ENCODE measurements at regions not wholly inside any gene's neighbourhood (a gene's known extent, or its start where the extent isn't known, plus 50 kb on each side); places are given as distances from the start of the nearest gene placed in this dataset.

GRCh38 chr6:26267083-26267589 lies 97.9 kb upstream of the BTN3A2 start:
- no peak overlapping the region for H3K4me3 ChIP-seq
- intact Hi-C loops (cut with DNase I): no loop called here
- H3K27me3 ChIP-seq: peaks cover 1 to 49% (median 9%) of the 10 kb centered on the region in 4 donors
- H3K36me3 ChIP-seq: no peaks in the 10 kb centered on the region
- WGBS, 2 donors: 69 to 82% methylated on average over 3 of the region's 3 CpGs
- FAIRE-seq (no peak), DNase-seq (no peak), ATAC-seq (no peak)
- no peaks in the 10 kb centered on the region for H3K9me3 ChIP-seq
- TF ChIP-seq CTCF (IDR thresholded peaks at IDR 0.05): no peak
- H3K4me1 ChIP-seq: no peaks in the 10 kb centered on the region
- no peak overlapping the region for H3K27ac ChIP-seq

GRCh38 chr6:26268659-26269402 lies 96.2 kb upstream of the BTN3A2 start:
- Histone ChIP-seq H3K27me3 (peaks cover 3 to 53% (median 13%) of the 10 kb centered on the region in 4 donors), H3K36me3 (no peaks in the 10 kb centered on the region), H3K9me3 (no peaks in the 10 kb centered on the region), H3K27ac (no peak overlapping the region), H3K4me1 (no peaks in the 10 kb centered on the region), H3K4me3 (no peak overlapping the region)
- no peak for TF ChIP-seq CTCF (IDR thresholded peaks at IDR 0.05)
- no peak for FAIRE-seq
- intact Hi-C loops (cut with DNase I): no loop called here
- 61 to 68% methylated on average over 19 of the region's 19 CpGs for WGBS, 2 donors
- no peak for DNase-seq
- ATAC-seq: peak in 1 of 4 donors; percentile 20

DNA sequence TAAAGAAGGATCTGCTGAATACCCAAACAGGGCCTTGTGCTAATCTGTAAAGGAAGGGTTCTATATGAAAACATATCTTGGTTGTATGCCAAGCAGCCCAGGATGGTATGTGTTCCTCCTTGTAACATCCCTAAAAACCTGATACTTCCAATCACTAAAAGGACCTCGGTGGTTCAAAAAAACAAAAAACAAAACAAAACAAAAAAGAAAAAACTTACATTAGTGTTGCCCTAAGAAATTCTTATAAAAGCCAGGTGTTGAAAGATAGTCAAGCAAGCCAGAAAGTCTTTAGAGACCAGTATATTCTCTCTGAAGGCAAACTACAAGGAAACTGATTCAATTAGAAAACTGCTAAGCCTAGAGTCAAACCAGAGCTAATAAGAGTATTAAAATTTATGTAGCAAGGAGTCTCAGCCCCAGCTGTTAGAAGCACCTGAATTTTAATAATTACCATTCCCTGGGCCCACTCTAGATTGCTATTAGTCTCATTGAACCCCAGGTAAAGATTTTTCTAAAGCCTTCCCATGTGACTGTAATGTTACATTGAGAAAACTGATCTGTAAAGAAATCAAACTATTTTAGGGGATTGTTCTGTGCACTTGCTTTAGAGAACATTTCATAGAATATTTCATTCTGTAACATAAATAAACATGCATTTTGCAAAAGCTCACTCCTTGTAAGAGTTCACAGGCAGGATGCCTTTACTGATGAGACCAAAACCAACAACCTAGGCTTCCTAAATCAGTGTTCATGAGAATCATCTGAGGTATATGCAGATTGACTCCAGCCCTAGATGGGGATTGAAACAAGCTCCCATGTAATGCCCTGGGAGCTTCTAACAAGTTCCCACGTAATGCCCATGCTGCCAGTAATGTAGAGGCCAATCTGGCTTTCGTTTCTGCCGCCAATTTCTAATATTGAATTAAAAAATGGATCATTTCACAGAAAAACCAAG lies 95.2 kb upstream of the BTN3A2 start:
- Histone ChIP-seq H3K4me3 (no peak overlapping the region), H3K9me3 (no peaks in the 10 kb centered on the region), H3K4me1 (no peaks in the 10 kb centered on the region), H3K27ac (no peak overlapping the region), H3K36me3 (no peaks in the 10 kb centered on the region), H3K27me3 (peaks cover 3 to 62% (median 20%) of the 10 kb centered on the region in 4 donors)
- 60 to 62% methylated on average over 4 of the region's 4 CpGs for WGBS, 2 donors
- no peak for TF ChIP-seq CTCF (IDR thresholded peaks at IDR 0.05)
- intact Hi-C loops (cut with DNase I): no loop called here
- ATAC-seq: no peak
- FAIRE-seq: no peak
- DNase-seq: no peak

DNA sequence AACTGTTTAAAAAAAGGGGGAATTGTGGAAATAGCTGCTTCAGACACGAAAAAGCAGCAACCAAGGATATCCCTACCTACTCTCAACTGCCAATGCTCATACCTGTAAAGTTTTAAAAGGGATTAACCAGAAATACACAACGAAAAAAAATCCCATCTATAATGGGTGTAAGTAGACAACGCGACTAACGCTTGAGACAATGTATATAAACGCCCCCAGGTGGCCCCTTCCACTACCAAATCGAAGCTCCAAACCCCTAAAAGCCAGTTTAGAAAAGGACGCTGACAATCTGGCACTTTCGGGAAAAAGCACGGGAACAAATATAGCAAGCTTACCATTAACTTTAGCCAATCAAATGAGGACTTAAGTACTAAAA lies 94.5 kb upstream of the BTN3A2 start:
- ATAC-seq (no peak), DNase-seq (no peak), FAIRE-seq (no peak)
- Histone ChIP-seq H3K4me3 (no peak overlapping the region), H3K9me3 (no peaks in the 10 kb centered on the region), H3K27me3 (peaks cover 3 to 69% (median 20%) of the 10 kb centered on the region in 4 donors), H3K36me3 (no peaks in the 10 kb centered on the region), H3K27ac (no peak overlapping the region), H3K4me1 (no peaks in the 10 kb centered on the region)
- intact Hi-C loops (cut with DNase I): no loop called here
- TF ChIP-seq CTCF (IDR thresholded peaks at IDR 0.05): no peak
- 52 to 54% methylated on average over 10 of the region's 10 CpGs for WGBS, 2 donors

Measured in pancreas (tissue), 10 donors.